Psoas muscle (tissue), 7 donors: ENCODE measurements at regions not wholly inside any gene's neighbourhood (a gene's known extent, or its start where the extent isn't known, plus 50 kb on each side); places are given as distances from the start of the nearest gene placed in this dataset.

Experiments
- ATAC-seq, 4 donors: fragments of 200-7000 bp; cut with Tn5 transposase; one replicate each; pipeline ENCODE4 v1.9.1; 2020; ENCODE audit warnings: moderate library complexity in 3 of 4, mild to moderate bottlenecking in 2 of 4
- DNase-seq, 2 donors: peaks; one replicate each; pipeline ENCODE4 v3.0.0-alpha.2; 2020
- H3K27ac ChIP-seq: fragments of 200-600 bp; one replicate; pipeline ENCODE4 v1.8.0; 2022
- H3K27me3 ChIP-seq, 3 donors: fragments of 200-600 bp in 1 of 3; one replicate each; pipeline versions ENCODE4 v1.6.1 to v1.8.0; 2013 to 2022; ENCODE audit warnings: low read length in 2 of 3, mild to moderate bottlenecking in 2 of 3, moderate library complexity in 1 of 3; ENCODE audit not compliant: insufficient read depth in 3 of 3
- H3K36me3 ChIP-seq, 2 donors: fragments of 200-600 bp in 1 of 2; one replicate each; pipeline versions ENCODE4 v1.6.1 to v1.8.0; 2013 to 2022; ENCODE audit warnings: low read depth in 1 of 2, mild to moderate bottlenecking in 1 of 2, moderate library complexity in 1 of 2; ENCODE audit not compliant: insufficient read depth in 1 of 2
- H3K4me1 ChIP-seq: fragments of 200-600 bp; one replicate; pipeline ENCODE4 v1.8.0; 2022
- H3K4me3 ChIP-seq: fragments of 200-600 bp; one replicate; pipeline ENCODE4 v1.8.0; 2022; ENCODE audit warnings: mild to moderate bottlenecking
- H3K9me3 ChIP-seq: fragments of 200-600 bp; one replicate; pipeline ENCODE4 v1.8.0; 2022
- WGBS, 3 donors: extraction: QIAGEN DNeasy Blood & Tissue Kit; methylation state at CpG; one replicate each; pipeline versions ENCODE4 v1.1.6 to v1.1.7; 2013; 5-methylcytosine and 5-hydroxymethylcytosine counted together
- intact Hi-C, 2 donors: fragments of 100-400 bp; cut with DNase I; formaldehyde crosslinking; loops; one replicate each; pipeline versions ENCODE4 v1.11.0 to v1.14.2; 2022
- TF ChIP-seq, protein P1 (sequence below): fragments of 200-600 bp; IDR thresholded peaks from one replicate; pipeline ENCODE4 v1.8.0; 2022; ENCODE audit warnings: antibody characterized with exemption
- donor health status: healthy with polysubstance abuse.
- donor health status: DM: no; HTN: no; CAD: no; lungs with moderate emphysema.
- donor health status: Bipolar disorder and iron deficiency.
- donor health status: healthy.
- donor health status: DM: yes; HTN: yes; CAD: no.
- donor health status: DM: no; HTN: no; CAD: no.
- donor health status: DM: yes; HTN: yes; CAD: no.

DNA sequence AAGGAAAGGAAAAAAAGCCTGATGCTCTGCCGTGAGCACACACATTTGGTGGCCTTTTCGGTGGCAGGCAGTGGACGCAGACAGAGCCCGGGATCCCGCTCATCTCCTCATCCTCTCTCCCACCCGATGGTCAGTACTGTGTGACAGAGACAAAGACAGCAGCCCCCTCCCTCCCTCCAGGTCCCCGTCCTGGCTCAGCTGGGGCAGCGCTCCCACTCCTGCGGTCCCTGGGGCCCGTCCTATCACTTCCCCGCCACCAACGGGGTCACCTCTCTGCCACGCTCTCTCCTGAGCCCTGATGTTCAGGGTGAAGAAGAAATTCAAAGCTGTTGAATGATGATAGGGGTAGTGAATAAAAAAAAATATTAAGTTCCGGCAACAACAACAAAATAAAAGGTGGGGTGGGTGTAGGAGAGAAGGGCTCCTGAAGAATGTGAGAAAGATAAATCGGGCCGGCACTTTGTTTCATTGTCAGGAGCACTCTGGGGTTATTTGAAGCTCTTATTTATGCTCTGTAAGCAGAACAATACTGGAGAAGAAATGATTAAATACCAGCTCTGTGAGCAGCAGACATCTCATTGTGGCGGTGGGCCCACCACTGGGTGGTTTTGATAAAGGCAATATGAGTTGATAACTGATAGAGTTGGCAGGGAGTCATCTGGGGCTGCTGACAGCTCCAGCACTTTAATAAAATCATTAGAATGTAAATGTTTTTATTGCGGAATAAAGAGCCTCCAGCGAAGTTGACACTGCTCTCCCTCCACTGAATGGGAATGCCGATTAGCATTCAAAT, 417.7 kb downstream of the IRX1 start:
- Histone ChIP-seq H3K36me3 (no peaks in the 10 kb centered on the region), H3K27me3 (no peaks in the 10 kb centered on the region), H3K4me1 (no peaks in the 10 kb centered on the region), H3K4me3 (no peak overlapping the region), H3K9me3 (no peaks in the 10 kb centered on the region), H3K27ac (no peak overlapping the region)
- TF ChIP-seq, protein P1, sequence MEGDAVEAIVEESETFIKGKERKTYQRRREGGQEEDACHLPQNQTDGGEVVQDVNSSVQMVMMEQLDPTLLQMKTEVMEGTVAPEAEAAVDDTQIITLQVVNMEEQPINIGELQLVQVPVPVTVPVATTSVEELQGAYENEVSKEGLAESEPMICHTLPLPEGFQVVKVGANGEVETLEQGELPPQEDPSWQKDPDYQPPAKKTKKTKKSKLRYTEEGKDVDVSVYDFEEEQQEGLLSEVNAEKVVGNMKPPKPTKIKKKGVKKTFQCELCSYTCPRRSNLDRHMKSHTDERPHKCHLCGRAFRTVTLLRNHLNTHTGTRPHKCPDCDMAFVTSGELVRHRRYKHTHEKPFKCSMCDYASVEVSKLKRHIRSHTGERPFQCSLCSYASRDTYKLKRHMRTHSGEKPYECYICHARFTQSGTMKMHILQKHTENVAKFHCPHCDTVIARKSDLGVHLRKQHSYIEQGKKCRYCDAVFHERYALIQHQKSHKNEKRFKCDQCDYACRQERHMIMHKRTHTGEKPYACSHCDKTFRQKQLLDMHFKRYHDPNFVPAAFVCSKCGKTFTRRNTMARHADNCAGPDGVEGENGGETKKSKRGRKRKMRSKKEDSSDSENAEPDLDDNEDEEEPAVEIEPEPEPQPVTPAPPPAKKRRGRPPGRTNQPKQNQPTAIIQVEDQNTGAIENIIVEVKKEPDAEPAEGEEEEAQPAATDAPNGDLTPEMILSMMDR, result no peak
- intact Hi-C loops, result no loop called here
- 85 to 86% (median 86%) methylated on average over 20 of the region's 20 CpGs for WGBS, 3 donors
- no peak for ATAC-seq
- DNase-seq, result no peak

DNA sequence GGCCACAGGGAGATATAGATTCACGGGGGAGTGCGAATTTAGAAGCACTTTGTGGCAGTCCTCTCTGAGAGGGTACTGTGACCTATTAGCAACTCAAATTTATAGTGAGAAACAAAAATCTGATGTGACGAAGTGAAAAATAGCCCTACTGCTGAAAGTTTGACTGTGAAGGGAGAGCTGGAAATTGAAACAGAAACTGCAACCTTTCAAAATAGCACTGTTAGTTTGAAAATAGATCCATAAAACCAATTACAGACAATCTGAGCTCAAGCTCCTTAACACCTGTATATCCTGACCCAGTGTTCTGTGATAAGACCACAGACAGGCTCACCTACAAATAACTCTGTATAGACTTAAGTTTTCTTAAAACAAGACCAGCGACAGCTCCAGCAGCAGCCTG, 420.1 kb downstream of the IRX1 start:
- H3K27me3 ChIP-seq, result no peaks in the 10 kb centered on the region
- H3K36me3 ChIP-seq, result no peaks in the 10 kb centered on the region
- no peak overlapping the region for H3K27ac ChIP-seq
- TF ChIP-seq, protein P1, result no peak
- H3K4me3 ChIP-seq, result no peak overlapping the region
- ATAC-seq (no peak), DNase-seq (no peak)
- H3K9me3 ChIP-seq, result no peaks in the 10 kb centered on the region
- intact Hi-C loops, result no loop called here
- no peaks in the 10 kb centered on the region for H3K4me1 ChIP-seq
- WGBS, 3 donors, result 66 to 72% (median 67%) methylated on average over 4 of the region's 4 CpGs

DNA sequence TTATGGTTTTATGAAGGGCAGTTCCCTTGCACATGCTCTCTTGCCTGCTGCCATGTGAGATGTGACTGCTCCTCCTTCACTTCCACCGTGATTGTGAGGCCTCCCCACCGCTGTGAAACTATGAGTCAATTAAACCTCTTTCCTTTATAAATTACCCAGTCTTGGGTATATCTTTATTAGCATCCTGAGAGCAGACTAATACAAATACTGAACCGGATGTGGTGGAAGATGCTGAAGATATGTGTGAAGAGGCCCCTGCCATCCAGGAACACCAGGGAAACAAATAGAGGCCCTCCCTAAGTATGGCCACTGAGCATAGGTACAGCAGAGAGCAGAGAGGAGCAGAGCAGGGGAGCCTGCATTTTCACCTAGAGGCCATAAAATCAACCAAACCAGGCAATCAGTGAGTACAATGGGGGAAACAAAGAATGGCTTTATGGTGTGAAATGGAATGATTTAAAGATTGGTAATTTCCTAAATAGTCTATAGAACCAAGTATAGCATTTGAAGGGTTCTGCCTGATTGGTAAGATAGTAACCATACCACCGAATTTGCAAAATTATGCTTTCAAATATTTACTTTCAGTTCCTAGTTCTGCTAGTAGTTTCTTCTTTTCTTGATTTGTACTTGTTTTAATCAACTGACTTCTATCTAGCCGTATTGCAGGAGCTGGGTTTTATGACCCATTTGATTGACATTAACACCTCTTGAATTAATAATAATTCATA, 421.6 kb downstream of the IRX1 start:
- intact Hi-C loops, result no loop called here
- Histone ChIP-seq H3K4me3 (no peak overlapping the region), H3K4me1 (no peaks in the 10 kb centered on the region), H3K27me3 (no peaks in the 10 kb centered on the region), H3K27ac (no peak overlapping the region), H3K36me3 (no peaks in the 10 kb centered on the region), H3K9me3 (no peaks in the 10 kb centered on the region)
- TF ChIP-seq, protein P1, result no peak
- WGBS, 3 donors, result 88 to 89% (median 89%) methylated on average over 5 of the region's 5 CpGs
- ATAC-seq, result no peak
- no peak for DNase-seq

DNA sequence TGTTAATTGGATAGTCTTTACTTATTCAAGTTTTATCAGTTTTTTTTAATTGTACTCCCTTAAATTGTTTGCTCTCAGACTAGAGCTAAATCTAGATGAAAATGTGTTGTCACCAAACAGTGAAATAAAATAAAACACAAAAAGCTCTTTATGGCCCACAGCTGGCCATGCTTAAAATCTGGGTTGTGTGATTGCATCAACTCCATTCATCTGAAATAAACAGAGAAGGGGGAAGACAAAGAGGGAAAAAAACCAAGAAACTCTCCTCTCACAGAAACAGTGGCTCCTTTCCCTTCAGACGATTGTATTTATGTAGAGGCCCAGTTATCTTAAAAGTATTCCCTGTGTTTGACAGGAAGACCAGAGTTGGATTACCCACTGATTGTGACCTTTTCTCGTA, 422.4 kb downstream of the IRX1 start:
- WGBS, 3 donors, result 37 to 51% (median 48%) methylated on average over 2 of the region's 2 CpGs
- no peak for ATAC-seq
- DNase-seq, result no peak
- intact Hi-C loops, result no loop called here
- Histone ChIP-seq H3K4me3 (no peak overlapping the region), H3K9me3 (no peaks in the 10 kb centered on the region), H3K27ac (no peak overlapping the region), H3K27me3 (no peaks in the 10 kb centered on the region), H3K36me3 (no peaks in the 10 kb centered on the region), H3K4me1 (no peaks in the 10 kb centered on the region)
- TF ChIP-seq, protein P1, result no peak
